H1 (cell line): ENCODE measurements at regions not wholly inside any gene's neighbourhood (a gene's known extent, or its start where the extent isn't known, plus 50 kb on each side); places are given as distances from the start of the nearest gene placed in this dataset.

Experiments used
- CTCF ChIA-PET: fragments of 300-600 bp; sonication (Branson Sonifier 250); formaldehyde crosslinking; loops from one replicate; lab custom pipeline; 2021; ENCODE audit not compliant: partially characterized antibody; lab: Charles Lee
- POLR2A ChIA-PET: fragments of 300-600 bp; sonication (Branson Sonifier 250); formaldehyde crosslinking; loops from one replicate; lab custom pipeline; 2021; ENCODE audit warnings: inconsistent platforms; ENCODE audit not compliant: partially characterized antibody; lab: Charles Lee
- DNase-seq, 2 experiments: peaks; one replicate each; pipeline versions ENCODE4 v3.0.0 to v3.0.0-alpha.2; 2010 to 2022; ENCODE audit warnings: low spot score in 2 of 2, low read depth in 1 of 2, mixed read lengths in 1 of 2
- FAIRE-seq: peaks from 2 replicates; lab custom pipeline; 2011; peaks lifted over from hg19 to GRCh38; lab: Jason Lieb, UNC
- H2AFZ ChIP-seq: 2 replicates; pipeline ENCODE4 v1.8.1; 2012; ENCODE audit warnings: low read length, inconsistent platforms
- H2AK5ac ChIP-seq: 2 replicates; pipeline ENCODE4 v1.6.1; 2013; ENCODE audit warnings: low read depth, low read length
- H2BK120ac ChIP-seq: replicated peaks from 2 replicates; pipeline ENCODE3; 2013; ENCODE audit warnings: low read depth, low read length, inconsistent platforms
- H2BK12ac ChIP-seq: 2 replicates; pipeline ENCODE4 v1.6.1; 2013; ENCODE audit warnings: low read depth, low read length
- H2BK15ac ChIP-seq: 2 replicates; pipeline ENCODE4 v1.6.1; 2013; ENCODE audit warnings: low read length
- H2BK20ac ChIP-seq: 2 replicates; pipeline ENCODE4 v1.6.1; 2013; ENCODE audit warnings: low read length
- H2BK5ac ChIP-seq: 2 replicates; pipeline ENCODE4 v1.6.1; 2013; ENCODE audit warnings: low read depth, low read length
- H3K14ac ChIP-seq: 2 replicates; pipeline ENCODE4 v1.6.1; 2013; ENCODE audit warnings: inconsistent platforms; ENCODE audit not compliant: insufficient read length
- H3K18ac ChIP-seq: 2 replicates; pipeline ENCODE4 v1.6.1; 2013; ENCODE audit warnings: low read length; ENCODE audit errors: extremely low read depth
- H3K23ac ChIP-seq: 2 replicates; pipeline ENCODE4 v1.6.1; 2013; ENCODE audit warnings: inconsistent platforms; ENCODE audit not compliant: insufficient read length
- H3K23me2 ChIP-seq: 2 replicates; pipeline ENCODE4 v1.6.1; 2013; ENCODE audit warnings: low read depth, low read length
- H3K27ac ChIP-seq: 2 replicates; pipeline ENCODE4 v1.6.1; 2011; ENCODE audit warnings: low read depth, low read length, inconsistent platforms
- H3K27me3 ChIP-seq, 4 experiments: replicated peaks in 1 of 4; 1 replicate in 1 of 4; 2 replicates in 3 of 4; pipeline versions ENCODE4 v1.6.1 to v1.8.1; 2011 to 2013; ENCODE audit warnings: low read length in 3 of 4, mild to moderate bottlenecking in 3 of 4, inconsistent platforms in 2 of 4, mixed read lengths in 2 of 4, moderate library complexity in 1 of 4; ENCODE audit not compliant: control insufficient read depth in 3 of 4, insufficient read depth in 3 of 4; ENCODE audit errors: extremely low read depth in 1 of 4
- H3K36me3 ChIP-seq, 4 experiments: 2 replicates each; pipeline versions ENCODE4 v1.6.1 to v1.8.1; 2011 to 2013; ENCODE audit warnings: mild to moderate bottlenecking in 4 of 4, low read length in 3 of 4, moderate library complexity in 2 of 4, control low read depth in 1 of 4, inconsistent platforms in 1 of 4; ENCODE audit not compliant: insufficient read depth in 4 of 4, control insufficient read depth in 2 of 4
- H3K4ac ChIP-seq: replicated peaks from 2 replicates; pipeline ENCODE3; 2013; ENCODE audit warnings: low read length, low read depth, mixed read lengths, inconsistent platforms; ENCODE audit not compliant: insufficient read length
- H3K4me1 ChIP-seq, 4 experiments: replicated peaks in 1 of 4; 1 replicate in 1 of 4; 2 replicates in 3 of 4; pipeline versions ENCODE4 v1.6.1 to v1.8.1; 2011 to 2013; ENCODE audit warnings: low read length in 3 of 4, inconsistent platforms in 2 of 4, mixed read lengths in 1 of 4; ENCODE audit not compliant: insufficient read depth in 4 of 4, control insufficient read depth in 3 of 4
- H3K4me2 ChIP-seq, 2 experiments: 2 replicates each; pipeline versions ENCODE4 v1.6.1 to v1.8.1; 2011 to 2013; ENCODE audit warnings: low read depth in 2 of 2, low read length in 2 of 2, control low read depth in 1 of 2, inconsistent platforms in 1 of 2, mild to moderate bottlenecking in 1 of 2; ENCODE audit not compliant: insufficient read depth in 1 of 2
- H3K4me3 ChIP-seq, 4 experiments: fragments of 200-600, 300-600 bp in 1 of 4; sonication (generic), shearing (Covaris generic), sonication (Bioruptor Twin) in 1 of 4; 2 replicates each; pipeline versions ENCODE4 v1.5.1 to v1.8.1; 2011 to 2016; ENCODE audit warnings: low read length in 4 of 4, low read depth in 3 of 4, control low read depth in 2 of 4, inconsistent platforms in 2 of 4, mild to moderate bottlenecking in 2 of 4, mixed read lengths in 1 of 4, moderate library complexity in 1 of 4; ENCODE audit not compliant: insufficient read depth in 2 of 4; ENCODE audit errors: extremely low read depth in 1 of 4
- H3K56ac ChIP-seq: replicated peaks from 2 replicates; pipeline ENCODE3; 2013; ENCODE audit warnings: low read depth, mild to moderate bottlenecking, mixed read lengths, low read length, inconsistent platforms; ENCODE audit not compliant: insufficient read length
- H3K79me1 ChIP-seq: 2 replicates; pipeline ENCODE4 v1.6.1; 2013; ENCODE audit warnings: low read depth, low read length, control low read depth
- H3K79me2 ChIP-seq, 2 experiments: 2 replicates each; pipeline versions ENCODE4 v1.6.1 to v1.8.1; 2012 to 2013; ENCODE audit warnings: low read length in 2 of 2, mild to moderate bottlenecking in 2 of 2, inconsistent platforms in 1 of 2; ENCODE audit not compliant: insufficient read depth in 2 of 2, control insufficient read depth in 1 of 2
- H3K9ac ChIP-seq, 4 experiments: replicated peaks in 1 of 4; 1 replicate in 1 of 4; 2 replicates in 3 of 4; pipeline versions ENCODE4 v1.6.1 to v1.8.1; 2011 to 2013; ENCODE audit warnings: low read depth in 3 of 4, low read length in 3 of 4, control low read depth in 2 of 4, mild to moderate bottlenecking in 2 of 4, moderate library complexity in 2 of 4, inconsistent platforms in 1 of 4; ENCODE audit errors: extremely low read depth in 1 of 4
- H3K9me3 ChIP-seq, 2 experiments: 2 replicates each; pipeline versions ENCODE4 v1.6.1 to v1.8.1; 2012 to 2013; ENCODE audit warnings: mild to moderate bottlenecking in 2 of 2, moderate library complexity in 2 of 2, control low read depth in 1 of 2, inconsistent platforms in 1 of 2, low read depth in 1 of 2, low read length in 1 of 2, mixed read lengths in 1 of 2; ENCODE audit not compliant: insufficient read depth in 2 of 2
- H4K20me1 ChIP-seq, 2 experiments: replicated peaks in 1 of 2; 2 replicates each; pipeline versions ENCODE3 to v1.8.1; 2011 to 2013; ENCODE audit warnings: inconsistent platforms in 2 of 2, low read length in 2 of 2, mild to moderate bottlenecking in 1 of 2; ENCODE audit not compliant: insufficient read depth in 2 of 2, control insufficient read depth in 1 of 2
- H4K5ac ChIP-seq: 2 replicates; pipeline ENCODE4 v1.6.1; 2013; ENCODE audit warnings: low read length, low read depth, mixed read lengths, inconsistent platforms; ENCODE audit not compliant: insufficient read length
- H4K8ac ChIP-seq: 2 replicates; pipeline ENCODE4 v1.8.0; 2013; ENCODE audit warnings: mild to moderate bottlenecking, moderate library complexity, low read length, inconsistent platforms; ENCODE audit not compliant: insufficient read depth; ENCODE audit errors: extremely low read depth
- H4K91ac ChIP-seq: replicated peaks from 2 replicates; pipeline ENCODE3; 2013; ENCODE audit warnings: low read length, mixed read lengths, inconsistent platforms; ENCODE audit not compliant: insufficient read length
- ATF3 ChIP-seq: IDR thresholded peaks from 2 replicates; pipeline ENCODE4 v1.6.1; 2011; ENCODE audit warnings: low read depth, mild to moderate bottlenecking, low read length; ENCODE audit not compliant: insufficient read depth
- BACH1 ChIP-seq: IDR thresholded peaks from 2 replicates; pipeline ENCODE4 v1.6.1; 2012; ENCODE audit warnings: low read length, improper control_type of control experiment
- E2F6 ChIP-seq: IDR thresholded peaks from 2 replicates; pipeline ENCODE4 v1.6.1; 2012; ENCODE audit warnings: inconsistent platforms
- EGR1 ChIP-seq: IDR thresholded peaks from 2 replicates; pipeline ENCODE4 v1.6.1; 2011; ENCODE audit warnings: low read depth, low read length, borderline replicate concordance
- EP300 ChIP-seq, 2 experiments: IDR thresholded peaks; 1 replicate in 1 of 2; 2 replicates in 1 of 2; pipeline ENCODE4 v1.6.1; 2011 to 2012; ENCODE audit warnings: low read depth in 2 of 2, low read length in 2 of 2, mild to moderate bottlenecking in 2 of 2, borderline replicate concordance in 1 of 2, inconsistent platforms in 1 of 2, moderate library complexity in 1 of 2
- HDAC2 ChIP-seq, 2 experiments: fragments of 300-600 bp in 1 of 2; sonication (generic) in 1 of 2; IDR thresholded peaks; 2 replicates each; pipeline ENCODE4 v1.6.1; 2011 to 2012; ENCODE audit warnings: low read depth in 2 of 2, low read length in 2 of 2, mild to moderate bottlenecking in 2 of 2, moderate library complexity in 2 of 2, borderline replicate concordance in 1 of 2, inconsistent platforms in 1 of 2
- MAX ChIP-seq: IDR thresholded peaks from 2 replicates; pipeline ENCODE4 v1.6.1; 2012; ENCODE audit warnings: inconsistent platforms
- PHF8 ChIP-seq: fragments of 200-600 bp; sonication (generic); conservative IDR thresholded peaks from 2 replicates; pipeline ENCODE4 v1.7.1; 2012; ENCODE audit warnings: low read depth, mild to moderate bottlenecking, inconsistent platforms, low read length, moderate library complexity
- ZNF274 ChIP-seq: IDR thresholded peaks from 2 replicates; pipeline ENCODE4 v1.7.0; 2012; ENCODE audit warnings: low read length, borderline replicate concordance; ENCODE audit errors: extremely low read depth
- WGBS, 2 experiments: shearing (Covaris generic) in 1 of 2; methylation state at CpG; one replicate each; pipeline versions ENCODE4 v1.1.6 to v1.1.7; 2013 to 2015; ENCODE audit warnings: low lambda C conversion rate in 2 of 2, mixed read lengths in 2 of 2, inconsistent platforms in 1 of 2, low coverage in 1 of 2, missing lambda C conversion rate in 1 of 2; ENCODE audit not compliant: insufficient replicate concordance in 2 of 2, insufficient coverage in 1 of 2, insufficient read length in 1 of 2; ENCODE audit errors: extremely low coverage in 1 of 2, missing lambda C conversion rate in 1 of 2; 5-methylcytosine and 5-hydroxymethylcytosine counted together

GRCh38 chr4:19791422-19792123 is 460.1 kb upstream of the SLIT2 start:
- FAIRE-seq: no peak
- no peak overlapping the region for H2BK20ac ChIP-seq
- H3K79me2 ChIP-seq: no peaks in the 10 kb centered on the region
- no peak overlapping the region for H3K56ac ChIP-seq
- no peak overlapping the region for H3K4me2 ChIP-seq
- H3K14ac ChIP-seq: no peak overlapping the region
- WGBS, 2 experiments: 88% methylated on average over 5 of the region's 5 CpGs; no CpG with 5 or more reads in 1 of the 2 experiments
- H3K79me1 ChIP-seq: no peaks in the 10 kb centered on the region
- no peak overlapping the region for H3K23ac ChIP-seq
- H4K5ac ChIP-seq: no peak overlapping the region
- no peaks in the 10 kb centered on the region for H3K23me2 ChIP-seq
- peaks cover 0 to 4% of the 10 kb centered on the region in 2 experiments; a peak in 1 of 4 replicates for H3K9me3 ChIP-seq
- no peak overlapping the region for H4K91ac ChIP-seq
- no peak overlapping the region for H2BK15ac ChIP-seq
- ChIA-PET CTCF (interaction anchor here (0.9 to 1.4 kb wide), 2 partner anchors 14 to 515 kb away, joined by 3 to 7 read pairs; no protein-coding TSS in a partner anchor), POLR2A (no interaction called here)
- H3K27ac ChIP-seq: no peak overlapping the region
- H3K4ac ChIP-seq: no peak overlapping the region
- H3K4me1 ChIP-seq: no peaks in the 10 kb centered on the region; a peak in 1 of 7 replicates
- H4K8ac ChIP-seq: no peak overlapping the region
- H3K18ac ChIP-seq: no peak overlapping the region
- no peak overlapping the region for H2AFZ ChIP-seq
- no peak overlapping the region for H2BK5ac ChIP-seq
- no peak overlapping the region for H2BK120ac ChIP-seq
- no peak overlapping the region for H2BK12ac ChIP-seq
- no peaks in the 10 kb centered on the region for H3K36me3 ChIP-seq
- no peak for DNase-seq
- H3K4me3 ChIP-seq: no peak overlapping the region
- no peak overlapping the region for H3K9ac ChIP-seq
- no peaks in the 10 kb centered on the region for H3K27me3 ChIP-seq
- no peak overlapping the region for H2AK5ac ChIP-seq
- no peaks in the 10 kb centered on the region for H4K20me1 ChIP-seq
- TF ChIP-seq ZNF274 (no peak), EP300 (IDR thresholded peaks at IDR 0.05; ENCODE audit: borderline replicate concordance in 1 of 2, low read depth in 2 of 2, low read length in 2 of 2) (no peak), MAX (no peak), BACH1 (no peak), ATF3 (no peak), E2F6 (no peak), EGR1 (no peak), PHF8 (no peak), HDAC2 (IDR thresholded peaks at IDR 0.05; ENCODE audit: borderline replicate concordance in 1 of 2, low read depth in 2 of 2, low read length in 2 of 2) (no peak)
